ENCODE measurements at regions not wholly inside any gene's neighbourhood (a gene's known extent, or its start where the extent isn't known, plus 50 kb on each side); places are given as distances from the start of the nearest gene placed in this dataset.

DNA sequence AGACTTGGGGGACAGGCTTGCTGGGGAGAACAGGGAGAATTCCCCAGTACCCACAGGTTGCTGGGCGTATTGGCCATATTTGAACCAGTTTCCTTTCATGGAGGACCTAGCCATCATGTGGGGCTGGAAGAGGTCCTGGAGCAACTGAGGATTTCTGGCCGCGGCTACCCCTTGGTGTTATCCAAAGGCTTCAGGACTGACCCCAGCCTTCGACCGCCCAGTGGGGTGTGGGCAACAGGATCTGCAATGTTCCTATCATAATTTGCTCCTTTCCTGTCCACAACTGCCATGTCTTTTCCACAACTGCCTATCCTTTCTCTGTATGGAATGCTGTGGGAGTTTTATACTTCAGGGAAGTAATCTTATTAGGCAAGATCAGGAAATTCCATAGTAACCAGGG is 1053.6 kb upstream of the SLC39A10 start:
- TF ChIP-seq POLR2A (IDR thresholded peaks at IDR 0.05; ENCODE audit: low read depth, low read length) (no peak), NFYB (IDR thresholded peaks at IDR 0.05; ENCODE audit: insufficient read depth, low read depth, low read length) (no peak), FOXM1 (IDR thresholded peaks at IDR 0.05; ENCODE audit: low read depth, low read length) (no peak), ASH2L (IDR thresholded peaks at IDR 0.05; ENCODE audit: borderline replicate concordance, low read depth) (no peak), CTCF (IDR thresholded peaks at IDR 0.05 in 2 of 3, conservative IDR thresholded peaks at IDR 0.05 in 1 of 3; ENCODE audit: control insufficient read depth in 2 of 3, extremely low read depth in 1 of 3, insufficient read depth in 1 of 3, low read depth in 3 of 3, low read length in 3 of 3) (no peak), PKNOX1 (IDR thresholded peaks at IDR 0.05) (no peak), ZNF274 (IDR thresholded peaks at IDR 0.05; ENCODE audit: insufficient read depth, insufficient read length) (no peak), ZNF24 (IDR thresholded peaks at IDR 0.05) (no peak), USF1 (IDR thresholded peaks at IDR 0.05; ENCODE audit: borderline replicate concordance, extremely low read length, insufficient read depth, low read depth, low read length) (no peak), CREM (IDR thresholded peaks at IDR 0.05; ENCODE audit: low read depth) (no peak)

Data from GM12878 (cell line).